ENCODE measurements at regions not wholly inside any gene's neighbourhood (a gene's known extent, or its start where the extent isn't known, plus 50 kb on each side); places are given as distances from the start of the nearest gene placed in this dataset.

GRCh38 chr2:2715036-2715818, 384.2 kb upstream of the MYT1L start:
- TF ChIP-seq POLR2A (IDR thresholded peaks at IDR 0.05) (no peak), CTCF (IDR thresholded peaks at IDR 0.05) (no peak)
